ENCODE measurements at regions not wholly inside any gene's neighbourhood (a gene's known extent, or its start where the extent isn't known, plus 50 kb on each side); places are given as distances from the start of the nearest gene placed in this dataset.
"Not testable (repeated sequence)": the region's sequence is repeated elsewhere in the genome, so short reads cannot be mapped to it uniquely, and the experiment has no call there.

GRCh38 chr2:16392647-16393499 lies 272.8 kb downstream of the CYRIA start:
- DNase-seq (ENCODE audit: low read depth in 3 of 3) = no peak

- DNase-seq (ENCODE audit: low read depth in 3 of 3) = no peak
Observed at GRCh38 chr2:16391986-16392385, 273.6 kb downstream of the CYRIA start.

- DNase-seq (ENCODE audit: low read depth in 3 of 3) = no peak
Observed at GRCh38 chr2:16390561-16390960, 275.1 kb downstream of the CYRIA start.

- DNase-seq (ENCODE audit: low read depth in 3 of 3) = no peak
Observed at GRCh38 chr2:16389611-16390010, 276.0 kb downstream of the CYRIA start.

GRCh38 chr2:16388199-16388830 lies 277.3 kb downstream of the CYRIA start:
- DNase-seq (ENCODE audit: low read depth in 3 of 3) = not testable (repeated sequence)

GRCh38 chr2:16387461-16387984 lies 278.1 kb downstream of the CYRIA start:
- DNase-seq (ENCODE audit: low read depth in 3 of 3) = no peak

GRCh38 chr2:16386431-16386830 lies 279.2 kb downstream of the CYRIA start:
- no peak for DNase-seq (ENCODE audit: low read depth in 3 of 3)

- no peak for DNase-seq (ENCODE audit: low read depth in 3 of 3)
Observed at GRCh38 chr2:16386031-16386430, 279.6 kb downstream of the CYRIA start.

GRCh38 chr2:16385341-16385740 lies 280.3 kb downstream of the CYRIA start:
- DNase-seq (ENCODE audit: low read depth in 3 of 3) = no peak

GRCh38 chr2:16383411-16383810 lies 282.2 kb downstream of the CYRIA start:
- DNase-seq (ENCODE audit: low read depth in 3 of 3) = no peak

- no peak for DNase-seq (ENCODE audit: low read depth in 3 of 3)
Observed at GRCh38 chr2:16382451-16382850, 283.2 kb downstream of the CYRIA start.

- no peak for DNase-seq (ENCODE audit: low read depth in 3 of 3)
Observed at GRCh38 chr2:16381511-16381910, 284.1 kb downstream of the CYRIA start.

GRCh38 chr2:16379901-16380300 lies 285.7 kb downstream of the CYRIA start:
- DNase-seq (ENCODE audit: low read depth in 3 of 3) = not testable (repeated sequence)

GRCh38 chr2:16379061-16379460 lies 286.6 kb downstream of the CYRIA start:
- DNase-seq (ENCODE audit: low read depth in 3 of 3) = not testable (repeated sequence)

GRCh38 chr2:16378031-16378430 lies 287.6 kb downstream of the CYRIA start:
- no peak for DNase-seq (ENCODE audit: low read depth in 3 of 3)

- no peak for DNase-seq (ENCODE audit: low read depth in 3 of 3)
Observed at GRCh38 chr2:16375981-16376380, 289.7 kb downstream of the CYRIA start.

- DNase-seq (ENCODE audit: low read depth in 3 of 3) = no peak
Observed at GRCh38 chr2:16375351-16375750, 290.3 kb downstream of the CYRIA start.

GRCh38 chr2:16374671-16375070 lies 291.0 kb downstream of the CYRIA start:
- no peak for DNase-seq (ENCODE audit: low read depth in 3 of 3)

GRCh38 chr2:16373341-16373740 lies 292.3 kb downstream of the CYRIA start:
- DNase-seq (ENCODE audit: low read depth in 3 of 3) = no peak

GRCh38 chr2:16371751-16372150 lies 293.9 kb downstream of the CYRIA start:
- DNase-seq (ENCODE audit: low read depth in 3 of 3) = no peak

GRCh38 chr2:16368951-16369350 lies 296.7 kb downstream of the CYRIA start:
- no peak for DNase-seq (ENCODE audit: low read depth in 3 of 3)

- DNase-seq (ENCODE audit: low read depth in 3 of 3) = no peak
Observed at GRCh38 chr2:16368328-16368727, 297.3 kb downstream of the CYRIA start.

- no peak for DNase-seq (ENCODE audit: low read depth in 3 of 3)
Observed at GRCh38 chr2:16365366-16365765, 300.3 kb downstream of the CYRIA start.
